HG03571 (cell line): ENCODE measurements at regions not wholly inside any gene's neighbourhood (a gene's known extent, or its start where the extent isn't known, plus 50 kb on each side); places are given as distances from the start of the nearest gene placed in this dataset.
"Not testable (repeated sequence)": the region's sequence is repeated elsewhere in the genome, so short reads cannot be mapped to it uniquely, and the experiment has no call there.

Experiments
- ATAC-seq: cut with Tn5 transposase; IDR thresholded peaks from one replicate; pipeline ENCODE4 v1.9.1; 2021; ENCODE audit not compliant: unreplicated experiment

- no peak for ATAC-seq
Measured at GRCh38 chr10:118944959-118945633, 84.4 kb upstream of the NANOS1 start.

DNA sequence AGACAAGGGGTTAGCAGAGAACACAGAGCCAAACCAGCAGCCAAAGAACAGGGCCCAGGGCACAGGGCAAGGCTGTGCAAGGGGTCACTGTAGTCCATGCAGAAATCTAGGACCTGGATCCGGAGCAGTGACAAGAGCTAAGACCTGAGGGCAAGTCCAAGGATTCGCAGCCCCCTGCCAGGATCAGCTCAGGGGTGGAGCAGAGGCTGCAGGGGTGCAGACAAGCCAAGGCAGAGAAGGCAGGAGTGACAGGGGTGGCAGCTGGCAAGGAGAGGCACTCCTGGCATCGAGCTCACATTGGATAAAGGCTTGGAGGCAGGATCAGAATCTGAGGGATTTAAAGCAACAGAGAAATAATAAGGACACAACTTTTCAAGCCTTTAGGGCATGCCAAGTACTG is 80.7 kb upstream of the NANOS1 start:
- ATAC-seq = no peak

DNA sequence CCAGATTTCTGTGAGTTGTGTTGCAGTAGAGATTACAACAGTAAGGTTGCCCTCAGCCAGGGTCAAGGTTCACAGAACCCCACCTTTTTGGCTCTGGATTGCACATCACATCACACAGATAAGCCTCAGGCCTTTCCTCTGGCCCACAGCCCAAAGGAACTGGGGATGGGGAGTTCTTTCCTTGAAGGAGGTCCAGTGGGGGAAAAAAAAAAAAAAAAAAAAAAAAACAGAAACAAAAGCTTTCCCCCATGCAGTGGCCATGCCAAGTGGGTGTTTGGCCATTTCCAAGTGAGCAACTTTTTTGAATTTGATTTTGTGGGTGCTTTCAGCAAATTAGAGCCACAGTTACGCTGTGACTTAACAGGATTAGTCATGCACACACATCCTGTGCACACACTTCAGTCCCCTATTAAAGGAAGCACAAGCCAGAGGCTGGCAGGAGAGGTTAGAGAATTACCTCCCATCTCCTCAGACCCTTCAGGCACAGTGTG is 79.3 kb upstream of the NANOS1 start:
- ATAC-seq = no peak

DNA sequence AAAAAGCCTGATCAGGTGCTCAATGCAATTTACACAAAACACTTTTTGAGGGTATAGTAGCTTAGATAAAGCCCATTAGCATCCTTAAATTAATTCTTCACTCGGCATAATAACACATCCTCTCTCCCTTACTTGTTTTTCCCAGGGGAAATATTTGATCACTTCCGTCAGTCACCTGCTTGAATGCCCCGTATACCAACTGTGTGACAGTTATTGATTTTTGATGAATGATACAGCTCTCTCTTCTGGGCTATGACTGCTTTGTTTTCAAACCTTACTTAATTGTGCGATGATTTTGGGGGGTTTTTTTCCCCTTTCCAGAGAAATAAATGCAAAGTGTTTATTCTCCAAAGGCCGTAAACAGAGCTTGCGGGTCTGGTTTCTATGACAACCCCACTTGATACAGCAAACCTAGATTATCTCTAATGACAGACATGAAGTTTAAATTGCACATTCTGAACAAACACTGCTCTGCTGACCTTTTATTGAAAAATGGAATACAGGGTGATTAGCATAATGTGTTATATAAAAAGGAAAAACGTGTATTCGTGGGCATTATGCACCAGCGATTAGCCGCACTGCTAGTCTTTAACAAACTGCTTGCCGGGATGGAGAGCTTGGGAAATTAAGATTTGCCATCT is 78.4 kb upstream of the NANOS1 start:
- ATAC-seq = no peak

- ATAC-seq = no peak
Measured at GRCh38 chr10:118952493-118953295, 76.8 kb upstream of the NANOS1 start.

DNA sequence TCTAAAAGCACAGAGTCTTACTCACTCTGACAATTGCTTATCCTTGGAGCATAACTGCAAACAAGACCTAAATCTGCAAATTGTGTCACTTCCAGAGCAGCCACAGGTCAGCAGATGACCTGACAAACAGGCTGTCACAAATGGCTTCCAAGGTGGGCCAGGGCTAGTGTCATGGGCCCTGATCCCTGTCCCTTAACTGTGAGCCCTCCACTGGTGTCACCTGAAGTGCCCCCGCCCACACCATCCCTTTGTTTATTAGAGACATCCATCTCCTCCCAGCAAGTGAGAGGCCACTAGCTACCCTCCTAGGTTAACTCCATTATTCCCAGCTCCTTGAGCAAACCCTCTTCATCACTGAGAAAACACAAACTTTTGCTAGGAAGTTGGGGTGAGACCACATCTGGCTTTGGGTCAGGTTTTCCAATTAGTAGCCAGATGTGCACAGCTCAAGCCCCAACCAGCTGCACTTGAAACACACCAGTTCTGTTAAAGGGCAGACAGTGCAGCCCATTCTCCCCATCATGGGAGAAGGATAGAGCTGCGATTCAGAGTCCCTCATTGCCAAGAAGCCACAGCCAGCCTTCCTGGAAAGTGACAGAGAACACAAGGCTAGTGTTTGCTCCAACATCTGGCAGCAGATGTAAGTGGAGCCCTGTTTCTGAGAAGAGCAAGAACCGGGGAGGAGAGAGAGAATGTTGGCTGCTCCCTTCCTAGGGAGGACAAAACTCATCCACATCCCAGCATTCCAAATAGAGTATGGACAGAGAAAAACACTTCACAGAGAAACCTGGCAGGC is 75.7 kb upstream of the NANOS1 start:
- ATAC-seq = no peak

DNA sequence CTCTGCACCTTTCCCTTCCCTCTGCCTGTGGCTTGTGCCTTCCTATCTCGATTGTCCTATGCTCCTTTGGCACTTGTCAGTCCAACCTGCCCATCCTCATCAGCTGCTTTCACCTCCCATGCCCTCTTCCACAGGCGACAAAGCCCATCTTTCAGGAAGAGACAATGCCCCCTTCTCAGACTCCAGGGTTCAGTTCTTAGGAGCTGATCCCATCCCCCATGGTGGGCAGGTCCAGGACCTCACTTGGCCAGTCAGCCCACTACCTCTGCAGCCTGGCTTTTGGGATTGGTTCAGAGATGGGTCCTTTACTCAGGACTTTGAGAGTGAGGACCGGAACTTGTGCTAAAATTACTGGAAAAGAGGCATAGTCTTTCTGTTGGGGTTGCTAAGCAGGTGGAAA is 74.0 kb upstream of the NANOS1 start:
- no peak for ATAC-seq

DNA sequence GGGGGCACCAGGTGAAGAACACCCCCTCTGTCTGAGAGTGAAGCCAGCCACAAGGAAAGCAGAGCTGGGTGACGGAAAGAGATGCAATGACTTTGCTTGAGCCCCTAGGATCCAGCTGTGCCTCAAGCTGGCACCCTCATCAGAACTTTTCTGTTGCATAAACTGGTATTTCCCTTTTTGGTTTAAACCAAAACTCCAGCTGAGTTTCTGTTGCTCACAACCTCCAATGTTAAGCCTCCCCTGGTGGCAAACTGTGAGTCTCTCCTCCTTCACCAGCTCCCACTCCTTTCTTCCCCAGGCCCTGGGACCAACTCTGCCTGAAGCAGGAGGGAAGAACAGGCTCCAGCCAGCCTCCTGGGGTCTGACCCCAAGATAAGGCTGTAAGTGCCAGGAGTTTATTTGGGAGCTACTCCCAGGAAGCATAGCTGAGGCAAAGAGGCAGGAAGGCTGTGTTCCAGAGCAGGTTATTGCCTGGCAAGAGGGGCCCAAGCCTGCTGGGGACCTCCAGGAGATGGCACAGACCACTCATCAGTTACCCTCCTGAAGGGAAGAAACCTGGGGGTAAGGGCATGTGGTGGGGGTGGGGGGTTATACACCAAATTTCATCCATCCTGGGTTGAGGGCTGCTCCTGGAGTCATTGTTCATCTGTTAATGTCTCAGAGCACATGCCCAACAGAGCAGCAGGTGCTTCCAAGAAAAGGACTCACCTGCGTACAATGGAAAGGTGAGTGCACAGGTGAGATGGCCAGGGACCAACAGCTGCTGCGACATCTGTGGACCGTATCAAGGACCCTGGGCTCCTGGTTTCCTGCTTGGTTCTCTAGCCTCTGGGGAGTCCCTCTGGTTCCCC is 73.3 kb upstream of the NANOS1 start:
- ATAC-seq = no peak

- ATAC-seq = no peak
Measured at GRCh38 chr10:118956802-118957442, 72.6 kb upstream of the NANOS1 start.

- ATAC-seq = no peak
Measured at GRCh38 chr10:118957443-118957825, 72.1 kb upstream of the NANOS1 start.

GRCh38 chr10:118957966-118958365 is 71.5 kb upstream of the NANOS1 start:
- ATAC-seq = no peak

DNA sequence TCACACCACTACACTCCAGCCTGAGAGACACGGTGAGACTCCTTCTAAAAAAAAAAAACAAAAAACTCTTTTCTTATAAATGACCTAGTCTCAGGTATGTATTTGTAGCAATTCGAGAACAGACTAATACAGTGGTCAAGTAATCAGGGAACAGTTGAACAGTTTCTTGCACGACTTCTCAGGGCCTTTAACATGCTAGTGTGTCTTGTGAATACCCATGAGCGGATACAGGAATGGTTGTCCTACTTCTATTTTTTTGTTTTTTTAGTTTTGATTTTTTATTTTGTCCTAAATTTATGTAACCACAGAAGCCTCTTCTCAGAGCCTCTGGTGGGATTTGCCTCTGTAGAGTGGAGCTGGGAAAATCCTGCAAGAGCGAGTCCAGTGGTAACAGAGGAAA is 71.0 kb upstream of the NANOS1 start:
- no peak for ATAC-seq

GRCh38 chr10:118958984-118959925 is 70.3 kb upstream of the NANOS1 start:
- no peak for ATAC-seq

GRCh38 chr10:118960157-118961090 is 69.1 kb upstream of the NANOS1 start:
- ATAC-seq = no peak

GRCh38 chr10:118961436-118961835 is 68.1 kb upstream of the NANOS1 start:
- ATAC-seq = no peak

DNA sequence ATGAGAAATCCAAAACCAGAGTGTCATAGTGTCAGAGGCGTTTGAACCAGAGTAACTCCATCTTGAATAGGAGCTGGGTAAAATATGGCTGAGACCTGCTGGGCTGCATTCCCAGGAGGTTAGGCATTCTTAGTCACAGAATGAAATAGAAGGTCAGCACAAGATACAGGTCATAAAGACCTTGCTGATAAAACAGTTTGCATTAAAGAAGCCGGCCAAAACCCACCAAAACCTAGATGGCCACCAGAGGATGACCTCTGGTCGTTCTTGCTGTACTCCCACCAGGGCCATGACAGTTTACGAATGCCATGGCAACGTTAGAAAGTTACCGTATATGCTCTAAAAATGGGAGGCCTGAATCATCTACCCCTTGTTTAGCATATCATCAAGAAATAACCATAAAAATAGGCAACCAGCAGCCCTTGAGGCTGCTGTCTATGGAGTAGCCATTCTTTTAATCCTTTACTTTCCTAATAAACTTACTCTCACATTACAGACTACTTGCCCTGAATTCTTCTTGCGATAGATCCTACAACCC is 67.1 kb upstream of the NANOS1 start:
- ATAC-seq = not testable (repeated sequence)

- ATAC-seq = no peak
Measured at GRCh38 chr10:118963341-118963740, 66.2 kb upstream of the NANOS1 start.
